ENCODE measurements at regions not wholly inside any gene's neighbourhood (a gene's known extent, or its start where the extent isn't known, plus 50 kb on each side); places are given as distances from the start of the nearest gene placed in this dataset.

DNA sequence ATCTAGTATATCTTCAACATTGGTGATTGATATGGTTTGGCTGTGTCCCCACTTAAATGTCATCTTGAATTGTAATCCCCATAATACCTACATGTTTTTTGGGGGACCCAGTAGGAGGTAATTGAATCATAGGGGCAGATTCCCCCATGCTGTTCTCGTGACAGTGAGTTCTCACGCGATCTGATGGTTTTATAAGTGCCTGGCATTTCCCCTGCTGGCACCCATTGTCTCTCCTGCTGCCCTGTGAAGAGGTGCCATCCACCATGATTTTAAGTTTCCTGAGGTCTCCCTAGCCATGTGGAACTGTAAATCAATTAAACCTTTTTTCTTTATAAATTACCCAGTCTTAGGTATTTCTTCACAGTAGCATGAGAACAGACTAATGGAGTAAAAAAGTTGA is 1094.6 kb downstream of the ROBO2 start:
- no peak overlapping the region for H3K27ac ChIP-seq (ENCODE audit: low read depth, low read length)
- H2AK5ac ChIP-seq (ENCODE audit: low read length), result no peak overlapping the region
- H3K18ac ChIP-seq (ENCODE audit: low read length), result no peak overlapping the region
- H3K4me2 ChIP-seq (ENCODE audit: low read length), result no peak overlapping the region
- H4K91ac ChIP-seq (ENCODE audit: low read depth, low read length), result no peak overlapping the region
- H3K4me1 ChIP-seq (ENCODE audit: control insufficient read depth in 1 of 2, insufficient read depth in 2 of 2, low read length in 2 of 2), result no peaks in the 10 kb centered on the region
- no peak overlapping the region for H4K12ac ChIP-seq (ENCODE audit: low read depth, low read length)
- H3K9ac ChIP-seq (ENCODE audit: low read length), result no peak overlapping the region
- H3K79me1 ChIP-seq (ENCODE audit: low read length), result no peaks in the 10 kb centered on the region
- no peaks in the 10 kb centered on the region for H3K36me3 ChIP-seq (ENCODE audit: control insufficient read depth in 1 of 2, insufficient read depth in 2 of 2, low read length in 2 of 2)
- H2BK5ac ChIP-seq (ENCODE audit: low read depth, low read length, poor library complexity), result no peak overlapping the region
- DNase-seq, result no peak
- H3K4me3 ChIP-seq (ENCODE audit: low read depth, low read length), result no peak overlapping the region
- no peak overlapping the region for H4K8ac ChIP-seq (ENCODE audit: low read depth, low read length)
- no CpG with 5 or more reads among the region's 3 CpGs for WGBS (ENCODE audit: extremely low coverage, insufficient coverage, insufficient read length)
- H3K4ac ChIP-seq (ENCODE audit: low read depth, low read length), result no peak overlapping the region
- H2AFZ ChIP-seq (ENCODE audit: insufficient read depth, low read length, poor library complexity), result no peak overlapping the region
- H3K79me2 ChIP-seq (ENCODE audit: control insufficient read depth, insufficient read depth, low read length, poor library complexity), result no peaks in the 10 kb centered on the region
- H3K27me3 ChIP-seq (ENCODE audit: insufficient read depth, low read length), result no peaks in the 10 kb centered on the region
- H2BK12ac ChIP-seq (ENCODE audit: low read length), result no peak overlapping the region
- H3K9me3 ChIP-seq (ENCODE audit: insufficient read depth, low read depth, low read length), result no peaks in the 10 kb centered on the region
- H2BK120ac ChIP-seq (ENCODE audit: insufficient read depth, low read length, poor library complexity), result no peak overlapping the region
- no peak overlapping the region for H3K14ac ChIP-seq (ENCODE audit: low read length)
- H3K23ac ChIP-seq (ENCODE audit: low read length), result no peak overlapping the region

DNA sequence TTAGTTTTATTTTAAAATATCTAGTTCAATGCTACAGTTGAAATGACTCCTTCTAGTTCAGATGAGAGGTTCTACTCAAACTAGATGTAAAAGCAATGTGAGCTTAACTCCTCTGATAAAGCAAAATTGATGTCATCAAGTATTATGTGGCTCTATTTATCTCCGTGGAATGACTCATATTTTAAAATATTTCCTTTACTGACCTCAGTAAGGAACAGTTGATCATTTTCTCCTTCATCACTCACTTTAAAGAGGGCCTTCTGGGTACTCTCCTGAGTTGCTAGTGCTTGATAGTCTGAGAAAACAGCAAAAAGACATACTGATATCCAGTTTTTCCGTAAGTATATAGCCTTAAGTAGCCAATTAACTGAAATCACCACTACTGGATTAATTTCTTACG is 1099.3 kb downstream of the ROBO2 start:
- no peaks in the 10 kb centered on the region for H3K36me3 ChIP-seq (ENCODE audit: control insufficient read depth in 1 of 2, insufficient read depth in 2 of 2, low read length in 2 of 2)
- H3K9ac ChIP-seq (ENCODE audit: low read length), result no peak overlapping the region
- H3K27me3 ChIP-seq (ENCODE audit: insufficient read depth, low read length), result no peaks in the 10 kb centered on the region
- H4K91ac ChIP-seq (ENCODE audit: low read depth, low read length), result no peak overlapping the region
- no peak overlapping the region for H2BK120ac ChIP-seq (ENCODE audit: insufficient read depth, low read length, poor library complexity)
- DNase-seq, result no peak
- no peak overlapping the region for H2AFZ ChIP-seq (ENCODE audit: insufficient read depth, low read length, poor library complexity)
- H3K79me2 ChIP-seq (ENCODE audit: control insufficient read depth, insufficient read depth, low read length, poor library complexity), result no peaks in the 10 kb centered on the region
- H3K18ac ChIP-seq (ENCODE audit: low read length), result no peak overlapping the region
- H3K4ac ChIP-seq (ENCODE audit: low read depth, low read length), result no peak overlapping the region
- H2BK5ac ChIP-seq (ENCODE audit: low read depth, low read length, poor library complexity), result no peak overlapping the region
- no peaks in the 10 kb centered on the region for H3K79me1 ChIP-seq (ENCODE audit: low read length)
- H3K4me3 ChIP-seq (ENCODE audit: low read depth, low read length), result no peak overlapping the region
- H4K8ac ChIP-seq (ENCODE audit: low read depth, low read length), result no peak overlapping the region
- no peak overlapping the region for H3K23ac ChIP-seq (ENCODE audit: low read length)
- H3K9me3 ChIP-seq (ENCODE audit: insufficient read depth, low read depth, low read length), result no peaks in the 10 kb centered on the region
- H3K4me1 ChIP-seq (ENCODE audit: control insufficient read depth in 1 of 2, insufficient read depth in 2 of 2, low read length in 2 of 2), result no peaks in the 10 kb centered on the region
- H3K4me2 ChIP-seq (ENCODE audit: low read length), result no peak overlapping the region
- H3K27ac ChIP-seq (ENCODE audit: low read depth, low read length), result no peak overlapping the region
- no CpG with 5 or more reads among the region's 3 CpGs for WGBS (ENCODE audit: extremely low coverage, insufficient coverage, insufficient read length)
- H4K12ac ChIP-seq (ENCODE audit: low read depth, low read length), result no peak overlapping the region
- no peak overlapping the region for H2AK5ac ChIP-seq (ENCODE audit: low read length)
- no peak overlapping the region for H3K14ac ChIP-seq (ENCODE audit: low read length)
- no peak overlapping the region for H2BK12ac ChIP-seq (ENCODE audit: low read length)

DNA sequence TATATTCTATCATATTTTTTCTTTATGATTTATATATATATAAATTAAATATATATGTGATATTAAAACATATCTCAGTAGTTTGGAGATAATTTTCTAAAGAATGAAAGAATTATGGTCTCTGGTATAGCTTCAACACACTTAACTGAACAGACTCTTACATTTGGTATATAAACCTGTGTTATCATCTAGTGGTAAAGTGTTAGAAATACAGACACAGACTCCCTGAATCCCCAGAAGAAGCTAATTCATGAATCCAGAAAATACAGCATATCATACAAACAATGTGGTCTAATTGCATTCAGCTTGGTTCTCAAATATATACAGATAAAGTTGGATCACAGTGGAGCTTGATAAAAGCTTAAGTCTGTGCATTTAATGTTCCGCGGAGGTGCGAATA is 1100.4 kb downstream of the ROBO2 start:
- H3K27ac ChIP-seq (ENCODE audit: low read depth, low read length), result no peak overlapping the region
- H3K9me3 ChIP-seq (ENCODE audit: insufficient read depth, low read depth, low read length), result no peaks in the 10 kb centered on the region
- H3K9ac ChIP-seq (ENCODE audit: low read length), result no peak overlapping the region
- no peak overlapping the region for H2BK5ac ChIP-seq (ENCODE audit: low read depth, low read length, poor library complexity)
- no peaks in the 10 kb centered on the region for H3K36me3 ChIP-seq (ENCODE audit: control insufficient read depth in 1 of 2, insufficient read depth in 2 of 2, low read length in 2 of 2)
- no peak overlapping the region for H2BK120ac ChIP-seq (ENCODE audit: insufficient read depth, low read length, poor library complexity)
- no peak overlapping the region for H4K91ac ChIP-seq (ENCODE audit: low read depth, low read length)
- DNase-seq, result no peak
- no peak overlapping the region for H3K4me3 ChIP-seq (ENCODE audit: low read depth, low read length)
- no peak overlapping the region for H3K4ac ChIP-seq (ENCODE audit: low read depth, low read length)
- H3K18ac ChIP-seq (ENCODE audit: low read length), result no peak overlapping the region
- no peaks in the 10 kb centered on the region for H3K79me2 ChIP-seq (ENCODE audit: control insufficient read depth, insufficient read depth, low read length, poor library complexity)
- H3K23ac ChIP-seq (ENCODE audit: low read length), result no peak overlapping the region
- no peak overlapping the region for H2BK12ac ChIP-seq (ENCODE audit: low read length)
- no peaks in the 10 kb centered on the region for H3K79me1 ChIP-seq (ENCODE audit: low read length)
- WGBS (ENCODE audit: extremely low coverage, insufficient coverage, insufficient read length), result no CpG with 5 or more reads among the region's 3 CpGs
- H2AFZ ChIP-seq (ENCODE audit: insufficient read depth, low read length, poor library complexity), result no peak overlapping the region
- no peaks in the 10 kb centered on the region for H3K4me1 ChIP-seq (ENCODE audit: control insufficient read depth in 1 of 2, insufficient read depth in 2 of 2, low read length in 2 of 2)
- H2AK5ac ChIP-seq (ENCODE audit: low read length), result no peak overlapping the region
- H3K14ac ChIP-seq (ENCODE audit: low read length), result no peak overlapping the region
- H3K27me3 ChIP-seq (ENCODE audit: insufficient read depth, low read length), result no peaks in the 10 kb centered on the region
- H4K8ac ChIP-seq (ENCODE audit: low read depth, low read length), result no peak overlapping the region
- H4K12ac ChIP-seq (ENCODE audit: low read depth, low read length), result no peak overlapping the region
- H3K4me2 ChIP-seq (ENCODE audit: low read length), result no peak overlapping the region

DNA sequence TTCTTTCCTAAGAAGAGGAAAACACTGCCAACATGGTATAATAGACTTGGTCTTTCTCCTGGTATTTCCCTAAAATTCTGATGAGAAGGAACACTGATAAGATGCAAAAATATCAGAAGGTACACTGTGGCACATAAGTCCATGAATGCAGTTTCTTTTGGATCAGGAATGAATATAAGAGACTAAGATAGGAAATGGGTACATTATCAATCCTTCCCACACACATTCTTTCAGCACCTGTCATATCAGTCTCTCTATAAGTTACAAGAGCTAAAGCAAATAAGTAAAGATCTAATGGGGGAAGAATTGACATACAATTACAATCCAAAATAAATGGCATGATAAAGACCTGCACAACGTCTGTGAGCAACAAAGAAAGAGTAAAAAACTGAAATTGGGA is 1101.0 kb downstream of the ROBO2 start:
- Histone ChIP-seq H2AK5ac (ENCODE audit: low read length) (no peak overlapping the region), H3K4me1 (ENCODE audit: control insufficient read depth in 1 of 2, insufficient read depth in 2 of 2, low read length in 2 of 2) (no peaks in the 10 kb centered on the region), H3K9me3 (ENCODE audit: insufficient read depth, low read depth, low read length) (no peaks in the 10 kb centered on the region), H2BK120ac (ENCODE audit: insufficient read depth, low read length, poor library complexity) (no peak overlapping the region), H3K36me3 (ENCODE audit: control insufficient read depth in 1 of 2, insufficient read depth in 2 of 2, low read length in 2 of 2) (no peaks in the 10 kb centered on the region), H3K9ac (ENCODE audit: low read length) (no peak overlapping the region), H4K8ac (ENCODE audit: low read depth, low read length) (no peak overlapping the region), H3K18ac (ENCODE audit: low read length) (no peak overlapping the region), H3K23ac (ENCODE audit: low read length) (no peak overlapping the region), H3K79me2 (ENCODE audit: control insufficient read depth, insufficient read depth, low read length, poor library complexity) (no peaks in the 10 kb centered on the region), H3K14ac (ENCODE audit: low read length) (no peak overlapping the region), H4K91ac (ENCODE audit: low read depth, low read length) (no peak overlapping the region), H3K27ac (ENCODE audit: low read depth, low read length) (no peak overlapping the region), H3K4me3 (ENCODE audit: low read depth, low read length) (no peak overlapping the region), H3K27me3 (ENCODE audit: insufficient read depth, low read length) (no peaks in the 10 kb centered on the region), H2BK12ac (ENCODE audit: low read length) (no peak overlapping the region), H4K12ac (ENCODE audit: low read depth, low read length) (no peak overlapping the region), H2BK5ac (ENCODE audit: low read depth, low read length, poor library complexity) (no peak overlapping the region), H3K4ac (ENCODE audit: low read depth, low read length) (no peak overlapping the region), H3K79me1 (ENCODE audit: low read length) (no peaks in the 10 kb centered on the region), H2AFZ (ENCODE audit: insufficient read depth, low read length, poor library complexity) (no peak overlapping the region), H3K4me2 (ENCODE audit: low read length) (no peak overlapping the region)
- DNase-seq, result no peak
- WGBS (ENCODE audit: extremely low coverage, insufficient coverage, insufficient read length), result no CpG with 5 or more reads among the region's 1 CpG
